SJSA1 (cell line): ENCODE measurements at regions not wholly inside any gene's neighbourhood (a gene's known extent, or its start where the extent isn't known, plus 50 kb on each side); places are given as distances from the start of the nearest gene placed in this dataset.

ENCODE experiments used
- DNase-seq, 2 experiments: peaks; one replicate each; pipeline ENCODE4 v3.0.0-alpha.2; 2015 to 2020; ENCODE audit warnings: low spot score in 2 of 2, low read depth in 1 of 2
- H3K27ac ChIP-seq: fragments of 250-450 bp; sonication (Bioruptor Pico); 2 replicates; pipeline ENCODE4 v1.5.1; 2020; ENCODE audit warnings: mild to moderate bottlenecking, moderate library complexity
- H3K27me3 ChIP-seq: fragments of 250-450 bp; sonication (Bioruptor Pico); replicated peaks from 2 replicates; pipeline ENCODE4 v1.5.1; 2020; ENCODE audit warnings: mild to moderate bottlenecking, moderate library complexity
- H3K36me3 ChIP-seq: fragments of 250-450 bp; sonication (Bioruptor Pico); 2 replicates; pipeline ENCODE4 v1.5.1; 2020; ENCODE audit warnings: mild to moderate bottlenecking
- H3K4me1 ChIP-seq: fragments of 250-450 bp; sonication (Bioruptor Pico); replicated peaks from 2 replicates; pipeline ENCODE4 v1.6.1; 2021; ENCODE audit warnings: mild to moderate bottlenecking
- H3K4me3 ChIP-seq: fragments of 250-450 bp; sonication (Bioruptor Pico); 2 replicates; pipeline ENCODE4 v1.5.1; 2020; ENCODE audit warnings: mild to moderate bottlenecking
- H3K9me3 ChIP-seq: fragments of 250-450 bp; sonication (Bioruptor Pico); replicated peaks from 2 replicates; pipeline ENCODE4 v1.5.1; 2020; ENCODE audit warnings: mild to moderate bottlenecking

DNA sequence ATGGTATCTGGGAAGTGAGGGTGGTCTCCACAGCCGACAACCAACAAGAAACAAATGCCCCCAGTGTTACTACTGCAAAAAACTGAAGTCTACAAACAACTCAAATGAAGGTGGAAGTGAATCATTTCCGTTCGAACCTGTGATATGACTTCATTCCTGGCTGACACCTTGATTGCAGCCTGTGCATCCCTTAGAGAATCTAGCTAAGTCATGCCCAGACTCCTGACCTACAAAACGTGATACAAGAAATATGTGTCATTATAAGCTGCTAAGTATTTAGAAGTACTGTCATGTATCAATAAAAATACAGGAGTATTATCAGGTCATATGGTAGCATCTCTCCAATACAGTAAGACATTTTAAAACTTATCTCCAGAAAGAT is 959.7 kb upstream of the LCORL start:
- H3K36me3 ChIP-seq, result no peaks in the 10 kb centered on the region

DNA sequence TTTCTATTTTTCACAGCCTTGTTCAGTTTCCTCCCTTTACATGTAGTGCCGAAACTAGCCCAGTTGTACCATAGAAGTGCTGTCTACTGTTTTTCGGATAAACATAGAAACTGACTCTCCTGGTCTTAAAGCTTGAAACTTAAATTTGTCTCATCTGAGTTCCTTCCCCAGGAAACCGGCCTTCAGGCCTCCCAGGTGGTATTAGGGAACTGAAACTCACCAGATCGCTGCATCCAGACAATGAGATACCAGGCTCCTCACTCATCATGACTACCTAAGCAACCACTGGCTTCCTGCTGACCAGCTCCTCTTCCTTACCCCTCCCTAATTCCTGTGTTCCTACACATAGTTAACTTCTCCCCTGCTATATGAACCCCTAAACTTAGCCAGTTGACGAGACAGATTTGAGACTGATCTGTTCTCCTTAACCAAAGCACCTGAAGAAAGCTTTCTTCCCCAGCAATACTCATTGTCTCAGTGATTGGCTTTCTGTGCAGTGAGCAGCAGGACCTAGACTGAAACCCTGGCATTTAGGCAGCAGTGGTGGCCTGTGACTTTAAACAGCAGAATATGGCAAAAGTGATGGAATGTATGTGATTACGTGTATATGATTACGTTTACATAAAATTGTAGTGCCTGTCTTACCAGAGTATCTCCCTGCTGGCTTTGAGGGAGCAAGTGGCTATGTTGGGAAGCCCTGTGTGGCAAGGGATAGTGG is 959.1 kb upstream of the LCORL start:
- no peaks in the 10 kb centered on the region; the same call in 1 of the 2 replicates for H3K9me3 ChIP-seq
- no peak for DNase-seq
- no peak overlapping the region for H3K27ac ChIP-seq
- no peak overlapping the region for H3K4me3 ChIP-seq
- no peaks in the 10 kb centered on the region for H3K4me1 ChIP-seq
- H3K27me3 ChIP-seq, result no peaks in the 10 kb centered on the region
- no peaks in the 10 kb centered on the region for H3K36me3 ChIP-seq

More for the DNA sequence above, 959.7 kb upstream of the LCORL start:
- H3K27ac ChIP-seq, result no peak overlapping the region
- no peaks in the 10 kb centered on the region; the same call in 1 of the 2 replicates for H3K9me3 ChIP-seq
- no peaks in the 10 kb centered on the region for H3K4me1 ChIP-seq
- no peak for DNase-seq
- H3K4me3 ChIP-seq, result no peak overlapping the region
- no peaks in the 10 kb centered on the region for H3K27me3 ChIP-seq

DNA sequence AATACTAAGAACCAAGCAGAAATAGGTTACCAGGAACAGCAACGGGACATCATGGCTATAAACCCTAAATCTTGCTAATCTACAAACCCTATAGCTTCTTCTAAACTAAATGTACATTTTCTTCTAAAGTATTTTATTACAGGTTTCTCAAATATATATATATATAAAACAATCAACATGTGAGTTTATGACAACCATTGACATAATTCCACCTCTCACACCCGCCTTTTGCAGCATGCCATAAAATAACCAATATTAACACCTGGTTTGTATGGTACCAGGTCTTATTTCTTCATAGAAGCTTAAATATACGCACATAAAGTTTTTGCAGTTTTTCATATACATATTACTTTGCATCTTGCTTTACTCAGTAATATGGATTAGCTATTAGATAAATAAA is 955.3 kb upstream of the LCORL start:
- Histone ChIP-seq H3K9me3 (no peaks in the 10 kb centered on the region; the same call in 1 of the 2 replicates), H3K4me3 (no peak overlapping the region), H3K27ac (no peak overlapping the region), H3K4me1 (no peaks in the 10 kb centered on the region), H3K27me3 (no peaks in the 10 kb centered on the region), H3K36me3 (no peaks in the 10 kb centered on the region)
- DNase-seq, result no peak

DNA sequence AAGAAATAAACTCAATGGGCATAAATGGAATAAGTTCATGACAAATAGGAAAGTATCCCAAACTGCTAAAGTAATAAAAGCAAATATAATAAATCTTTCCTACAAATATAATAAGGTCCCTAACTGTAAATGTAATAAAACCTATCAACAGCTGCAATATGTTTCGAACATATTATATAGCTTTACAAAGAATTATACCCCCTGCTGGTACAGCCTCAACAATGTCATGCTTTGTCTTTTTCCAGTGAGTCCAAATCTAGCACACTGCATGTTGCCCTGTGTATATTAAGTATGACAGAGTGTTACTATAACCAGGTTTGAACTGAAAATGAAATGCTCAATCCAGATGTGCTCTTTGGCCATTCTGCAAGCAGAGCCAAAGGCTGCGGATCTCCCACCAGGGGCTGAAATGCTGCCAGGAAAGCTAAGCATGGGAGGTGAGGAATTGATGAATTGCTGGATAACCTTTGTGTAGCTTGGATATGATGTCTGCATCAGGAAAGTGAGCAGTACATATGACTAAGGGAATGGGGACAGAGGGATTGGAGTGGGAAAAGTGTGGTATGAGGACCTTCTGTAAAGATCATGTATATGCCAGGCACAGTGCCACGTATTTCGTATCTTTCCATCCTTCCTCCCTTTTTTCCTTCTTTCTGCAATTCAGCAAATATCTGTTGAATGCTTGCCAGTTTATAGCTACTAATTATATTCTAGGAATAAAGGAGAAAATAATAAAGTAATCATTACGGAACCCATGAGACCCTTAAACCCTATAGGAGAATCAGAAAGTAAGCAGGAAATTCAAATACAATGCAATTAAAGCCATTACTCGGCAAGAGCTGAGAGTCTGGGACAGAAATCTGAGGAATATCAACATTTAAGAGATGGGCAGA is 954.6 kb upstream of the LCORL start:
- Histone ChIP-seq H3K4me1 (no peaks in the 10 kb centered on the region), H3K27ac (no peak overlapping the region), H3K9me3 (no peaks in the 10 kb centered on the region; the same call in 1 of the 2 replicates), H3K27me3 (no peaks in the 10 kb centered on the region), H3K4me3 (no peak overlapping the region), H3K36me3 (no peaks in the 10 kb centered on the region)
- no peak for DNase-seq

DNA sequence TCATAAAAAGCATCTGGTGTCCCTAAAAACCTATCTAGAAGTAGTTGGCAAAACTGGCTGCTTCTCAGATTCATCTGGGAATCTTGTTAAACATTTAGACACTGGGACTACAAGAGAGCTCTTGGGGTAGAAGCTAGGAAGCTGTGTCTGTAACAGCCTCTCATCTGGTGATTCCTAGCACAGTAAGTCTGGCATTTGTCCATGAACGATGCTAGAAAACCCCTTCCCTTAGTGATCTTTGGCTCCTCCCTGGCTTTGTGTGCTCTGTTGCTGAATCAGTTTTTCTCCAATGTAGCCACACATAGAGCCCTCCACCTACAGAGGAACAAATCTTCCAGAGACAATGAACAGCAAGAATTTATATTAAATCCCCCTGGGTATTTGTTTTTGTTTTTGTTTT is 951.7 kb upstream of the LCORL start:
- Histone ChIP-seq H3K4me1 (no peaks in the 10 kb centered on the region), H3K27me3 (no peaks in the 10 kb centered on the region), H3K27ac (no peak overlapping the region), H3K36me3 (no peaks in the 10 kb centered on the region), H3K4me3 (no peak overlapping the region), H3K9me3 (no peaks in the 10 kb centered on the region; the same call in 1 of the 2 replicates)
- no peak for DNase-seq

DNA sequence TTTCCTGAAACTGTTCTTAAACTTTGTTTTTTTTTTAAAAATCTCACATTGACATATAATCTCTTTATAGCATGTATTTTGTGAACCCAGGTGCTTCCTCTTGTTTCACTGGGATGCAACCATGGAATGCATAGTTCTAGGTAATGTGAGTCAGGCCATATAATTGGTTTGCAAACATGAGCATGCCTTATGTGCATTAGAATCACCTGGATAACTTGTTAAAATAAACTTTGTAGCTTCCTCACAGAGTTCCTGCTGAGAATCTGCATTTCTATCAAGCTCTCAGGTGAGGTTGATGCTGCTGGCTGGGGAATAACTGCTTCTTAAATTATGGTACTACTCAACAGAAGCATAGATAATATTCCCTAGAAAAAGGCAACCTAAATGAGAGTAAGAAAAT is 940.3 kb upstream of the LCORL start:
- no peak overlapping the region for H3K4me3 ChIP-seq
- H3K27me3 ChIP-seq, result no peaks in the 10 kb centered on the region
- no peak overlapping the region for H3K27ac ChIP-seq
- peaks cover 3% of the 10 kb centered on the region; the same call in 1 of the 2 replicates for H3K9me3 ChIP-seq
- DNase-seq, result no peak
- H3K4me1 ChIP-seq, result no peaks in the 10 kb centered on the region
- H3K36me3 ChIP-seq, result no peaks in the 10 kb centered on the region

DNA sequence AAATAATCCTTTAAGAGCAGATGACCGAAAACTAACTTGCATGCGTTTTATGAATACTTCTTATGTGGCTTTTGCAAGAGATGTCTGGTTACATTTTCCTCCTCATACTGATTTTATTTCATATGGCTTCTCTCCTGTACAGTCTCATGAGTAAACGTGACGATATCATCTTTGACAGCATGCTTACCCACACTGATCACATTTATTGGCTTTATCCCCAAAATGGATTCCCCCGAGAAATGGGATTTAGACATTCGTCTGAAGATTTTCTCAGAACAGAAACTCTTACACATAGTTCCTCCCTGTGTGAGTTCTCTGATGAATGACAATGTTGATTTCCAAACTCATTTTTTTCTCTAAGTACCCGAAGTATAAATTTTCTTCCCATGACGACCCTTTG is 939.7 kb upstream of the LCORL start:
- no peak for DNase-seq
- Histone ChIP-seq H3K4me1 (no peaks in the 10 kb centered on the region), H3K9me3 (peaks cover 3% of the 10 kb centered on the region; the same call in 1 of the 2 replicates), H3K36me3 (no peaks in the 10 kb centered on the region), H3K27me3 (no peaks in the 10 kb centered on the region), H3K4me3 (no peak overlapping the region), H3K27ac (no peak overlapping the region)

DNA sequence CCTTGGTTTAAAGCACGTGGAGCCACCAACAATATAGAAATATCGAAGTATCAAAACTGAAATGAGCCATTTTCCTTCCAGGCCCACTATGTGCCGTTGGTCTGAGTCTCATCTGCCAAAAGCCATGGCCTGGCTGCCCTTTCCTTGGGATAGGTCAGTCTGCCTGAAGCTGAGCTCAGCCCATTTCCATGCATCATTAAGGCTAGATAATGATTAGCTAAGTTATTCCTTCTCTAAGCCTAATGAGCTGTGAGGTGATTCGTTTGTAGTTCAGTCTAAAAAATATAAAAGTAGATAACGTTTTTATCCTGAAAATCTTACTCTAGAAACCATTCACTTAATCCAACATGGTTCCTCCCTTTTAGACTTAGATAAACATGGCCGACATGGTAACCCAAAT is 936.2 kb upstream of the LCORL start:
- Histone ChIP-seq H3K36me3 (no peaks in the 10 kb centered on the region), H3K9me3 (no peaks in the 10 kb centered on the region), H3K27me3 (no peaks in the 10 kb centered on the region), H3K27ac (no peak overlapping the region), H3K4me1 (no peaks in the 10 kb centered on the region), H3K4me3 (no peak overlapping the region)
- no peak for DNase-seq

DNA sequence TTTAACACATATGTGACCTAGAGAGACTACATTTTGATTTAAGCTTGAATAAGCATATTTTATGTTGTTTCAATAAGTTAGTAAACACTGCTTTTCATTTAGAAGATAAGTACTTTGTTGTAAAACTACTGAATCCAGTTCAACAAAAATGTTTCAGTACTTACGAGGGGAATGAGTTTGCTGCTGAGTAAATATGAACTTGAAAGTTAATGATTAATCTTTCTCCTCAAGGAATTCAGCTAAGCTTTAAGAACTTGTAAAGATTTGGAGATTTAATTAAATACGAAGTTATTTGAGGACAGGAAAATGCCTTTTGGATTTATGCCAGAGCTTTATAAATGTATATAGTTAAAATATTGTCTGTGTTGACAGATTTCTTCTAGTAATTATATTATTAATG is 933.0 kb upstream of the LCORL start:
- Histone ChIP-seq H3K27ac (no peak overlapping the region), H3K36me3 (no peaks in the 10 kb centered on the region), H3K27me3 (no peaks in the 10 kb centered on the region), H3K4me3 (no peak overlapping the region), H3K4me1 (no peaks in the 10 kb centered on the region), H3K9me3 (no peaks in the 10 kb centered on the region)
- no peak for DNase-seq

DNA sequence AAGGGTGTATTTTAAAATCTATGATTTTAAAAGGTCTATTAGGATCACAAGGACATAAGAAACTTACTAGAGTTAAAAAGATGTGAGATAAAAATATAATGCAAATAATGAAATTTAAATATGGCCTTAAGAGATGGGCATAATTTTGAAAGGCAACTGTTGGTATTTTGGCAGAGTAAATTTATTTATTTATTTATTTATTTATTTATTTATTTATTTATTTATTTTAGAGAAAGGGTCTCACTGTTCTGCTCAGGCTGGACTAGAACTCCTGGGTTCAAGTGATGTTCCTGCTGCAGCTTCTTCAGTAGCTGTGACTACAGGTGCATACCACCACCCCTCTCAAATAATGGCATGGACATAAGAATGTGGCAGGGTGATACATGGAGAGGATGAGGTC is 932.1 kb upstream of the LCORL start:
- Histone ChIP-seq H3K4me3 (no peak overlapping the region), H3K27ac (no peak overlapping the region), H3K27me3 (no peaks in the 10 kb centered on the region), H3K4me1 (no peaks in the 10 kb centered on the region), H3K9me3 (no peaks in the 10 kb centered on the region), H3K36me3 (no peaks in the 10 kb centered on the region)
- DNase-seq, result no peak

DNA sequence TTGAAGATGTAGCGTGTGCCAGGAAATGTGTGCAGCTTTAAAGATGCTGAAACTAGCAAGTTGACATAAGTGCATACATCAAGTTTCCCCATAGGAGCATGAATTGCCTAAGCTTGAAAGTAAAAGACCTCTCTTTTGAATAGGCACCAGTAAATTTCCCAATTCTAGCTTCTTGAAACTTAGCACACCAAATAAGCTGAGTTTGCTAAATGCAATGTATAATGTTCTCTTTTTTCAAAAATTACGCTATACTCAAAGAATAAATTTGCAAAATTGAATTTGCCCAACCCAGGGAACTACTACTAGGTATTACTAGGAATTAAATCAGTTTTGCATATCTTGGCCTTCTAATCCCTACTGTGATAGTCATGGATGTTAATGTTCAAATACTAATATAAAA is 923.9 kb upstream of the LCORL start:
- Histone ChIP-seq H3K4me3 (no peak overlapping the region), H3K4me1 (no peaks in the 10 kb centered on the region), H3K36me3 (no peaks in the 10 kb centered on the region), H3K9me3 (peaks cover 2% of the 10 kb centered on the region; the same call in 1 of the 2 replicates), H3K27me3 (no peaks in the 10 kb centered on the region), H3K27ac (no peak overlapping the region)
- no peak for DNase-seq

DNA sequence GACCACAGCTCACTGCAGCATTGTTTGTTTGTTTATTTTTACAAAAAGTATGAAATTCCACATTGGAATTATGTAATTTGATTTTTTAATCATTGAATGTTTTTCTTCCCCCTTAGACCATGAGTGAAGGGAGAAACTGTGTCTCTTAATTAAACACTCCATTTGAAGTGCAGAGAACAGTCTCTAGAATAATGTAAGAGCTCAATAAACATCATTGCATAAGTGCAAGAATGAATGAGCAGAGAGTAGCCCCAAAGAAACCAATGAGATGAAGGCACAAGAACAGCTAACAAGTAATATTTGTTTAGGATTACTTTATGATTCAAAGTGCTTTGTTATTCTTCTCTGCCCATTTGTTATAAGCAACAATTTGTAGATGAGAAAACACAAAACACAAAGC is 921.3 kb upstream of the LCORL start:
- peaks cover 4% of the 10 kb centered on the region; the same call in 1 of the 2 replicates for H3K9me3 ChIP-seq
- no peaks in the 10 kb centered on the region for H3K4me1 ChIP-seq
- no peak overlapping the region for H3K27ac ChIP-seq

DNA sequence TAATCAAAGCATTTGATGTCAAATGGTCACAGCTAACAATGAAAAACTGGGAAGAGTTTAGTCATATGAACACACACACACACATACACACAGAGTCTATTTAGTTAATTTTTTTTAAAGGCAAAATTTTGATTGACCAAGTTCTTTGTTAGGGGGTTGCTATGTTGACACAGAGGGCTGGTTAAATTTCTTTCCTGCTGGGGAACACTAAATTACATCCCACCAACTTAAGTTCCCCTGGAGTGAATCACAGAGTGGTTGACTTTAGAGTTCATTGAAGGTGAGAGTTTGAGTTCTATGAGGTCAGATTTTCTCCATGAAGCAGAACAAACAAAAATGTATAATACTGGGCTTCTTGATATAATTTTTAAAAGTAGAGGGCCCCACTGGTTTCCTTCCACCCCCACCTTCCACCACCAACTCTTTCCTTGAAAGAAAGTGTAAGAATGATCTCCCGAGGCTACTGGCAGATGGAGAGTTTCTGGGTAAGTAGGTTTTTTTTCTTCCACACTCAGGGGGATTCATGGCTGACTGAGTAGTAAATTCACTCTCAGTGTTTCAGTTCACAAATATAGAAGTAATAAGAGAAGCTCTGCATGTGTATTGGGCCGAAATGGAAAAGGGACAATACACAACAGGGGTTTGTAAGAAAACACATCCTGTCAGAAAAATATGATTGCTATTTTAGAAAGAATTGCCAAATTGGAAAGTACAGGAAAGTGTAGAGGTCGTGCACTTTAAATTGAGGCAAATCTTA is 917.0 kb upstream of the LCORL start:
- Histone ChIP-seq H3K9me3 (peaks cover 7% of the 10 kb centered on the region), H3K36me3 (no peaks in the 10 kb centered on the region), H3K4me3 (no peak overlapping the region), H3K27ac (no peak overlapping the region), H3K4me1 (no peaks in the 10 kb centered on the region), H3K27me3 (no peaks in the 10 kb centered on the region)
- no peak for DNase-seq

More for the DNA sequence above, 921.3 kb upstream of the LCORL start:
- Histone ChIP-seq H3K36me3 (no peaks in the 10 kb centered on the region), H3K4me3 (no peak overlapping the region), H3K27me3 (no peaks in the 10 kb centered on the region)
- no peak for DNase-seq

DNA sequence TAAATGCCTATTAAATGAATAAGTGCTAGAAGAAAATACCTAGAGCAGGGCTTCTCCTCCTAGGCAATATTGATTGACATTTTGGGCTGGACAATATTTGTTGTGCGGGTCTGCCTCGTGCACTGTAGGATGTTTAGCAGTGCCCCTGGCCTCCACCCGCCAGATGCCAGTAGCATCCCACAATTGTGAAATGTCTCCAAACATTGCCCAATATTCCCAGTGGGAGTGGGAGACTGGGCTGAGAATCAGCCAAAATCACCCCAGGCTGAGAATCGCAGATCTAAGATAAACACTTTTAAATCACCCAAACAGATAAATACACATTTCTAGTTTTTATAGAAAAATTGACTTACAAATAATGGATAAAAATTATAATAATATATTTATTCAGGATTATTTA is 916.2 kb upstream of the LCORL start:
- no peaks in the 10 kb centered on the region for H3K27me3 ChIP-seq
- no peak overlapping the region for H3K27ac ChIP-seq
- no peak overlapping the region for H3K4me3 ChIP-seq
- H3K9me3 ChIP-seq, result peaks cover 7% of the 10 kb centered on the region
- DNase-seq, result no peak
- no peaks in the 10 kb centered on the region for H3K36me3 ChIP-seq
- H3K4me1 ChIP-seq, result no peaks in the 10 kb centered on the region
